Renal cortical epithelial cell (primary cell): ENCODE measurements at regions not wholly inside any gene's neighbourhood (a gene's known extent, or its start where the extent isn't known, plus 50 kb on each side); places are given as distances from the start of the nearest gene placed in this dataset.

Source experiments
- DNase-seq: peaks from one replicate; pipeline ENCODE4 v3.0.0-alpha.2; 2011; ENCODE audit warnings: low read depth

DNA sequence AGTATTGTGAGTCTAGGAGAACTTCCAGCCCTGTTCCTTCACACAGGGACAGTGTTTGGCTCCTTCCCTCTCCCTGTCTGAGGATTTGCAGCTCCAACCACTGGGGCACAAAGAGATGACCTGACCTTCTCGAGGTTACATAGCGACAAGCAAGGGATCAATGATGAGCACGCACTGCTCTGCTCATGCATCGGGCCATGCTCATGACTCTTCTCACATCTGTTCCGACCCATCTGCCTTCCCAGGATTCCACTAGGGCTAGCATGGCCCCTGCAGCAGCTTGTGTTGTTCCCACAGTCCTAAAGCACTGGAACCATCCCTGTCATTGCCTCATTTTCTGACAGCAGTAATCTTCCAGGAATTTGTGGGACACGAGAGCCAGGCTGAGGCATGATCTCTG, 78.8 kb upstream of the ARHGAP28 start:
- DNase-seq: no peak

GRCh38 chr18:6652098-6652497, 77.4 kb upstream of the ARHGAP28 start:
- DNase-seq: no peak

GRCh38 chr18:6653880-6654279, 75.6 kb upstream of the ARHGAP28 start:
- no peak for DNase-seq

DNA sequence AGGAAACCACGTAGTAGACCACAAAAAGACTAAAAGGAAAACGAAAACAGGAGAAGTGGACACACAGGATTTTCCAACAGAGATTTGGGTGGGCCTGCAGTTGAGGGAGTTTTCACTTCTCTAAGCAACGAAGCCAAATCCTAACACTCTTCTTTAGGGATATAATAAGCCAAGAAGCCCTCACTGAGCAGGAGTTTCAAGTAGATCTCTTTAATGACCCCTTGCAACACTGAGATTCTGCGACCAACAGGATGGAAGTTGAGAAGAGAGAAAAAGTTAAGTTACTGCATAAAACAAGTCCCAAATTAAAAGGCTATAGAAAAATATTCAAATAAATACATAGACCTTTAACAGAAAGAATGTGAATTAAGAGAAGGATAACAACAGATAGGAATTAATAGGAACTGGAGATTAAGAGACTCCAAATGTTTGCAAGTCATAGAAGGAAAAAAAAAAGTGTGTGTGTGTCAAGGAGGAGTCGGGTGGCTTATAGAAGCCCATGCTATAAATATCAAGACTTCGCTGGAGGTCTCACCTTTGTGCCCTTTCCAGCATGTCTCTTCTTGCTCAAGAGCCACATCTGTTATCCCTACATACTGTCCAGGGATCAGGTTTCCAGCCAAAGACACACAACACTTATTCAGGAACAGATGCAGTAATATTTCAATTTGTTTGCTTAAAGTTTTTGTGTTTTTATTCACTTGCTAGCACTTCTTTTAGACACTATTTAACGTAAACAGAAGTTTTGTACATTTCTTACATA, 69.4 kb upstream of the ARHGAP28 start:
- no peak for DNase-seq

- peak; percentile 5 for DNase-seq
Measured at GRCh38 chr18:6661692-6662415, 67.7 kb upstream of the ARHGAP28 start.

DNA sequence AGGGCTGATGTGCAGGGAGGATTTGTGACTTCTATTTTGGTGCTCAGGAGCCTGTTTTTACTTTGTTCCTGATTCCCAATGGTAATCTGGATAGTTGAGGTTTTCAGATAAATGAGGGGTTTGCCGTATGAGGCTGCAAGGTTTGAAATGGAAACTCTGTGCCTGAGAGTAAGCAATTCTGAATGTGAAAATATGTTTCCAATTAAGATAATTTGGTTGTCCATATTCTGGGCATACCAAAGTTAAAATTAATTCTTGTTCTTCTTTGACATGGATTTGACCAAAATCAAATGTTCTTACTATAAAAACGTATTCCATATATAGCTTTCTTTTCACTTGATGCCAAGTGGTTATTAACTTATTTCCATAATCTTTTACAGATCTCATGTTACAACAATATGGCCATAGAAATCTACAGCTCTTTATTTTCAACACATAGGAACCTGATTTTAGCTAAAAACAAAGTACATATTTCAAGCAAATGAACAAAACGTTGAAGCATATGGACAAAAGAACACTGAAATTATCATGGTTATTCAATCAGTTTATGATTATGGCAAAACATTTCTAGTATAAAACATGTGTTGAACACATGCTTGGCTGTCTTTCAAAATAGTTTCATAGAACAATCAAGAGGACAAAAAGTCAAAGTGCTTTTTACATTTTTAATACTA, 63.4 kb upstream of the ARHGAP28 start:
- no peak for DNase-seq

DNA sequence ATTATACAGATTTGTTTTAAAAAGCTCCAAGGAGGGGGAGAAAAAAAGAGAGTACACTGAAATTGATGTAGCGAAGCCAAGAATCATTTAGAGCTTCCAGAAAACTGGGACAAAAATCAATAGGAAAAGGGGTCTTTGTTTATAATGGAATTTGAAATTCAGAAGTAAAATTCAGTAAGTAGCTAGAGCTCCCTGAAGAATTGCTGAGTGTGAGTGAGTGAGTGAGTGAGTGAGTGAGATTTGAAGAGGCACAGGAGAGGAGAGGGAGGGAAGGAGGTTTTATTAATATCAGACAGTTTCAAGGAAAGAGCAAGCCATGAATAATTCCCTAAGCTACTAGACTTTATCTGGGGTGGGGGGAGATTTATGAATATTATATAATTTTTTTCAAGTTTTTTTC, 60.7 kb upstream of the ARHGAP28 start:
- DNase-seq: no peak

- no peak for DNase-seq
Measured at GRCh38 chr18:6672821-6673308, 56.7 kb upstream of the ARHGAP28 start.

DNA sequence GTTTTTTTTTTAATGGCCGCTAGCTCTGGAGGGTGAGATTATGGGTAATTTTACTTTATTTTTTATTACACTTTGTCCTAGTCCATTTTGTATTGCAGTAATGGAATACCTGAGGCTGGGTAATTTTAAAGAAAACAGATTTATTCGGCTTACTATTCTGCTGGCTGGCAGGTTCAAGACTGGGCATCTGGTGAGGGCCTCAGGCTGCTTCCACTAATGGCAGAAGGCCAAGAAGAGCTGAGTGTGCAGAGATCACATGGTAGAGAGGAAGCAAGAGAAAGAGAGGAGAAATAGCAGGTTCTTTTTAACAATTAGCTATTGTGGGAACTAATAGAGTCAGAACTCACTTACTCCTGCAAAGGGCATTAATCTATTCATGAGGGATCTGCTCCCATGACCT, 52.4 kb upstream of the ARHGAP28 start:
- no peak for DNase-seq

DNA sequence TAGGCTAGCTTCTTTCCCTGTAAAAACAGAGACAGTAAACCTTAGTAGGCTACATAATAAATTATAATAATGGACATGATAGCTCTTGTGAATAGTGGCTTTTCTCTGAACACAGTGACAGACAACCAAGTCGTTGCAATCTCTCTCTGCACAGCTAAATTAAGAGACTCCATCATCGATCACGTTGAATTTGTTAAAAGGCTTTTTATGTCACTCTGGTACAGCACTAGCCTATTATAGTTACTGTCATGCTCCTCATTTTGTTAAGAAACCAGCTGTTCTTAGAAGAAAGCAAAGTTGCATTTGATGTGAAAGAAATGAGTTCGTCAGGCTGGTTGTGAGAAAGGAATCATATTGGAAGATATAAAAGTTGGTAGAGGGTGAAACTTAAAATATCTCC, 50.3 kb upstream of the ARHGAP28 start:
- DNase-seq: no peak
